Transverse colon (tissue), 4 donors: ENCODE measurements at regions not wholly inside any gene's neighbourhood (a gene's known extent, or its start where the extent isn't known, plus 50 kb on each side); places are given as distances from the start of the nearest gene placed in this dataset.

ENCODE experiments used
- EP300 ChIP-seq: sonication (generic); formaldehyde crosslinking; IDR thresholded peaks from one replicate; pipeline ENCODE4 v1.6.1; 2017; ENCODE audit warnings: antibody characterized with exemption, low read depth
- POLR2A ChIP-seq: fragments of 450-650 bp; IDR thresholded peaks from one replicate; pipeline ENCODE4 v1.6.1; 2016; ENCODE audit warnings: antibody characterized with exemption, mild to moderate bottlenecking, moderate library complexity
- POLR2AphosphoS5 ChIP-seq, 3 donors: sonication (generic); formaldehyde crosslinking; IDR thresholded peaks; one replicate each; pipeline ENCODE4 v1.6.1; 2016; ENCODE audit warnings: antibody characterized with exemption in 3 of 3
- TF ChIP-seq, protein P1 (sequence below), 5 experiments: fragments of 200-600 bp in 3 of 5; fragments of 450-650 bp in 2 of 5; sonication (generic) in 3 of 5; IDR thresholded peaks; 1 replicate in 2 of 5; 2 replicates in 3 of 5; pipeline ENCODE4 v1.5.1; 2016 to 2017; ENCODE audit warnings: antibody characterized with exemption in 5 of 5, inconsistent platforms in 3 of 5, mild to moderate bottlenecking in 2 of 5, moderate library complexity in 1 of 5

DNA sequence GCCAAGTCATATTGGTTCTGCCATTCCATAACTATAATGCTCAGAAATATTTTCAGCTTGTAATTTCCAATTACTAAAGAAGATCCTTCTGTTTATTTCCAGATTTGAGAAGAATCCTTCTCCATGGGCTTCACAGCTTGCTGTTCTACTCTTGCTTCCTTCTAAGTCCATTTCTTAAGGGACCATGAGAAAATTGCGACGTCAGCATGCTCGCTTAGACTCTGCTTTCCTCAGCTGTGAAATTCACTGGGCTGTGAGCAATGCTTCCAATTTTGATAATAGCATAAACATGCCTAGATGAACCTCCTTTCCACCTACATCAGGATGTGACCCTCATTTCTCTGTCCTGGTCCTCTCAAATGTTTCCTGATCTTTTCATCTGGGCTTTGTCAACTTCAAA is 145.3 kb upstream of the CDH20 start:
- TF ChIP-seq, protein P1, sequence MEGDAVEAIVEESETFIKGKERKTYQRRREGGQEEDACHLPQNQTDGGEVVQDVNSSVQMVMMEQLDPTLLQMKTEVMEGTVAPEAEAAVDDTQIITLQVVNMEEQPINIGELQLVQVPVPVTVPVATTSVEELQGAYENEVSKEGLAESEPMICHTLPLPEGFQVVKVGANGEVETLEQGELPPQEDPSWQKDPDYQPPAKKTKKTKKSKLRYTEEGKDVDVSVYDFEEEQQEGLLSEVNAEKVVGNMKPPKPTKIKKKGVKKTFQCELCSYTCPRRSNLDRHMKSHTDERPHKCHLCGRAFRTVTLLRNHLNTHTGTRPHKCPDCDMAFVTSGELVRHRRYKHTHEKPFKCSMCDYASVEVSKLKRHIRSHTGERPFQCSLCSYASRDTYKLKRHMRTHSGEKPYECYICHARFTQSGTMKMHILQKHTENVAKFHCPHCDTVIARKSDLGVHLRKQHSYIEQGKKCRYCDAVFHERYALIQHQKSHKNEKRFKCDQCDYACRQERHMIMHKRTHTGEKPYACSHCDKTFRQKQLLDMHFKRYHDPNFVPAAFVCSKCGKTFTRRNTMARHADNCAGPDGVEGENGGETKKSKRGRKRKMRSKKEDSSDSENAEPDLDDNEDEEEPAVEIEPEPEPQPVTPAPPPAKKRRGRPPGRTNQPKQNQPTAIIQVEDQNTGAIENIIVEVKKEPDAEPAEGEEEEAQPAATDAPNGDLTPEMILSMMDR (IDR thresholded peaks at IDR 0.05): no peak
- TF ChIP-seq POLR2A (no peak), EP300 (no peak), POLR2AphosphoS5 (IDR thresholded peaks at IDR 0.05) (no peak)
